ENCODE measurements at regions not wholly inside any gene's neighbourhood (a gene's known extent, or its start where the extent isn't known, plus 50 kb on each side); places are given as distances from the start of the nearest gene placed in this dataset.

GRCh38 chrX:9133426-9133825 is 99.5 kb upstream of the FAM9B start:
- no peaks in the 10 kb centered on the region for H3K27me3 Mint-ChIP-seq
- H3K27ac Mint-ChIP-seq, result no peak overlapping the region
- ATAC-seq (replicated peaks) (no peak), DNase-seq (no peak)
- H3K4me1 Mint-ChIP-seq (ENCODE audit: low read depth in 2 of 2), result no peaks in the 10 kb centered on the region
- H3K9me3 Mint-ChIP-seq, result peaks cover 0 to 2% of the 10 kb centered on the region in 2 donors
- H3K36me3 Mint-ChIP-seq (ENCODE audit: insufficient read depth), result no peaks in the 10 kb centered on the region
- H3K4me3 Mint-ChIP-seq, result no peak overlapping the region

GRCh38 chrX:9134366-9134765 is 100.4 kb upstream of the FAM9B start:
- DNase-seq, result no peak
- Mint-ChIP-seq H3K4me3 (no peak overlapping the region), H3K27me3 (no peaks in the 10 kb centered on the region), H3K9me3 (peaks cover 0 to 2% of the 10 kb centered on the region in 2 donors), H3K36me3 (ENCODE audit: insufficient read depth) (no peaks in the 10 kb centered on the region), H3K4me1 (ENCODE audit: low read depth in 2 of 2) (no peaks in the 10 kb centered on the region), H3K27ac (no peak overlapping the region)
- no peak for ATAC-seq (replicated peaks)

GRCh38 chrX:9135901-9136510 is 102.1 kb upstream of the FAM9B start:
- H3K36me3 Mint-ChIP-seq (ENCODE audit: insufficient read depth), result no peaks in the 10 kb centered on the region
- ATAC-seq (replicated peaks) (no peak), DNase-seq (no peak)
- no peaks in the 10 kb centered on the region for H3K27me3 Mint-ChIP-seq
- peaks cover 0 to 2% of the 10 kb centered on the region in 2 donors for H3K9me3 Mint-ChIP-seq
- no peaks in the 10 kb centered on the region for H3K4me1 Mint-ChIP-seq (ENCODE audit: low read depth in 2 of 2)
- H3K27ac Mint-ChIP-seq, result no peak overlapping the region
- H3K4me3 Mint-ChIP-seq, result no peak overlapping the region

- no peaks in the 10 kb centered on the region for H3K36me3 Mint-ChIP-seq (ENCODE audit: insufficient read depth)
- peaks cover 0 to 2% of the 10 kb centered on the region in 2 donors for H3K9me3 Mint-ChIP-seq
- no peak for ATAC-seq (replicated peaks)
- H3K4me1 Mint-ChIP-seq (ENCODE audit: low read depth in 2 of 2), result no peaks in the 10 kb centered on the region
- no peak overlapping the region for H3K27ac Mint-ChIP-seq
- no peaks in the 10 kb centered on the region for H3K27me3 Mint-ChIP-seq
- H3K4me3 Mint-ChIP-seq, result no peak overlapping the region
- no peak for DNase-seq
Observed at GRCh38 chrX:9137152-9137551, 103.2 kb upstream of the FAM9B start.

GRCh38 chrX:9141496-9141895 is 107.6 kb upstream of the FAM9B start:
- no peak for DNase-seq
- Mint-ChIP-seq H3K4me3 (no peak overlapping the region), H3K9me3 (no peaks in the 10 kb centered on the region), H3K27ac (no peak overlapping the region), H3K27me3 (peaks cover 0 to 14% of the 10 kb centered on the region in 2 donors), H3K36me3 (ENCODE audit: insufficient read depth) (no peaks in the 10 kb centered on the region), H3K4me1 (ENCODE audit: low read depth in 2 of 2) (no peaks in the 10 kb centered on the region)
- ATAC-seq (replicated peaks), result no peak

- H3K36me3 Mint-ChIP-seq (ENCODE audit: insufficient read depth), result no peaks in the 10 kb centered on the region
- H3K27ac Mint-ChIP-seq, result no peak overlapping the region
- DNase-seq (no peak), ATAC-seq (replicated peaks) (no peak)
- H3K9me3 Mint-ChIP-seq, result no peaks in the 10 kb centered on the region
- H3K4me1 Mint-ChIP-seq (ENCODE audit: low read depth in 2 of 2), result no peaks in the 10 kb centered on the region
- peaks cover 0 to 14% of the 10 kb centered on the region in 2 donors for H3K27me3 Mint-ChIP-seq
- no peak overlapping the region for H3K4me3 Mint-ChIP-seq
Observed at GRCh38 chrX:9144701-9145241, 110.8 kb upstream of the FAM9B start.

- Mint-ChIP-seq H3K4me1 (ENCODE audit: low read depth in 2 of 2) (no peaks in the 10 kb centered on the region), H3K27ac (no peak overlapping the region), H3K4me3 (no peak overlapping the region), H3K27me3 (peaks cover 0 to 14% of the 10 kb centered on the region in 2 donors), H3K9me3 (peaks cover 0 to 1% of the 10 kb centered on the region in 2 donors), H3K36me3 (ENCODE audit: insufficient read depth) (no peaks in the 10 kb centered on the region)
- ATAC-seq (replicated peaks) (no peak), DNase-seq (no peak)
Observed at GRCh38 chrX:9146657-9147056, 112.7 kb upstream of the FAM9B start.

GRCh38 chrX:9147086-9147485 is 113.2 kb upstream of the FAM9B start:
- no peak overlapping the region for H3K27ac Mint-ChIP-seq
- H3K36me3 Mint-ChIP-seq (ENCODE audit: insufficient read depth), result no peaks in the 10 kb centered on the region
- ATAC-seq (replicated peaks) (no peak), DNase-seq (no peak)
- H3K4me3 Mint-ChIP-seq, result no peak overlapping the region
- peaks cover 0 to 3% of the 10 kb centered on the region in 2 donors for H3K9me3 Mint-ChIP-seq
- H3K27me3 Mint-ChIP-seq, result peaks cover 0 to 14% of the 10 kb centered on the region in 2 donors
- H3K4me1 Mint-ChIP-seq (ENCODE audit: low read depth in 2 of 2), result no peaks in the 10 kb centered on the region

- Mint-ChIP-seq H3K27me3 (peaks cover 0 to 14% of the 10 kb centered on the region in 2 donors), H3K4me3 (no peak overlapping the region), H3K4me1 (ENCODE audit: low read depth in 2 of 2) (no peaks in the 10 kb centered on the region), H3K36me3 (ENCODE audit: insufficient read depth) (no peaks in the 10 kb centered on the region), H3K27ac (no peak overlapping the region), H3K9me3 (peaks cover 0 to 3% of the 10 kb centered on the region in 2 donors)
- DNase-seq, result no peak
- no peak for ATAC-seq (replicated peaks)
Observed at GRCh38 chrX:9147726-9148125, 113.8 kb upstream of the FAM9B start.

- Mint-ChIP-seq H3K36me3 (ENCODE audit: insufficient read depth) (no peaks in the 10 kb centered on the region), H3K4me3 (no peak overlapping the region), H3K27me3 (peaks cover 0 to 14% of the 10 kb centered on the region in 2 donors), H3K9me3 (peaks cover 0 to 3% of the 10 kb centered on the region in 2 donors), H3K27ac (no peak overlapping the region), H3K4me1 (ENCODE audit: low read depth in 2 of 2) (peaks cover 3 to 6% of the 10 kb centered on the region in 2 donors)
- no peak for ATAC-seq (replicated peaks)
- DNase-seq, result no peak
Observed at GRCh38 chrX:9148615-9149399, 114.9 kb upstream of the FAM9B start.

GRCh38 chrX:9149501-9150245 is 115.7 kb upstream of the FAM9B start:
- DNase-seq (no peak), ATAC-seq (replicated peaks) (no peak)
- Mint-ChIP-seq H3K27me3 (peaks cover 0 to 5% of the 10 kb centered on the region in 2 donors), H3K4me3 (no peak overlapping the region), H3K27ac (peak overlapping the region in 1 of 2 donors; percentile 11), H3K4me1 (ENCODE audit: low read depth in 2 of 2) (peaks cover 3 to 6% of the 10 kb centered on the region in 2 donors), H3K9me3 (peaks cover 0 to 3% of the 10 kb centered on the region in 2 donors), H3K36me3 (ENCODE audit: insufficient read depth) (no peaks in the 10 kb centered on the region)

GRCh38 chrX:9151772-9152307 is 117.9 kb upstream of the FAM9B start:
- ATAC-seq (replicated peaks) (no peak), DNase-seq (no peak)
- H3K27me3 Mint-ChIP-seq, result no peaks in the 10 kb centered on the region
- peak overlapping the region in 1 of 2 donors; percentile 38 for H3K27ac Mint-ChIP-seq
- peaks cover 2% of the 10 kb centered on the region for H3K36me3 Mint-ChIP-seq (ENCODE audit: insufficient read depth)
- peaks cover 0 to 3% of the 10 kb centered on the region in 2 donors for H3K9me3 Mint-ChIP-seq
- peaks cover 3 to 6% of the 10 kb centered on the region in 2 donors for H3K4me1 Mint-ChIP-seq (ENCODE audit: low read depth in 2 of 2)
- no peak overlapping the region for H3K4me3 Mint-ChIP-seq

- ATAC-seq (replicated peaks) (no peak), DNase-seq (no peak)
- Mint-ChIP-seq H3K9me3 (peaks cover 0 to 3% of the 10 kb centered on the region in 2 donors), H3K4me1 (ENCODE audit: low read depth in 2 of 2) (peaks cover 3 to 6% of the 10 kb centered on the region in 2 donors), H3K27me3 (no peaks in the 10 kb centered on the region), H3K36me3 (ENCODE audit: insufficient read depth) (peaks cover 2% of the 10 kb centered on the region), H3K4me3 (no peak overlapping the region), H3K27ac (no peak overlapping the region)
Observed at GRCh38 chrX:9153300-9153699, 119.4 kb upstream of the FAM9B start.
